AG09319 (cell line): ENCODE measurements at regions not wholly inside any gene's neighbourhood (a gene's known extent, or its start where the extent isn't known, plus 50 kb on each side); places are given as distances from the start of the nearest gene placed in this dataset.

Experiments
- DNase-seq: peaks from one replicate; pipeline ENCODE4 v3.0.0-alpha.2; 2010; ENCODE audit warnings: low read depth; ENCODE audit errors: extremely low read depth
- CTCF ChIP-seq: IDR thresholded peaks from 2 replicates; pipeline ENCODE4 v1.5.1; 2011; ENCODE audit warnings: low read depth, mild to moderate bottlenecking, inconsistent platforms, low read length, moderate library complexity

GRCh38 chr12:43281563-43281962, 270.4 kb downstream of the ADAMTS20 start:
- no peak for TF ChIP-seq CTCF
- DNase-seq: no peak

DNA sequence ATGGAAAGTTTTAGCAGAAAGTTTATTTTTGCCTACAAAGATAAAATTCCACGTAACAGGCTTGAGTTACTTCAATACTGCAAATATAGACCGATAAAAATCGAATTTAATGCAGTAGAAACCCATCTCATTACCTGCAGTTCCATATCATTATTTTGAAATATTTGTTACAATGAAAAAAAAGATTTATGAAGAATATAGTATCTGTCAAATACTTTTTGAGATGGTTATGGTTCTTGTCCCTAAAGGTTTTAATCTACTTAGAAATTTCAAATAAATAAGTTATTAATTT, 273.5 kb downstream of the ADAMTS20 start:
- DNase-seq: no peak
- TF ChIP-seq CTCF: no peak

DNA sequence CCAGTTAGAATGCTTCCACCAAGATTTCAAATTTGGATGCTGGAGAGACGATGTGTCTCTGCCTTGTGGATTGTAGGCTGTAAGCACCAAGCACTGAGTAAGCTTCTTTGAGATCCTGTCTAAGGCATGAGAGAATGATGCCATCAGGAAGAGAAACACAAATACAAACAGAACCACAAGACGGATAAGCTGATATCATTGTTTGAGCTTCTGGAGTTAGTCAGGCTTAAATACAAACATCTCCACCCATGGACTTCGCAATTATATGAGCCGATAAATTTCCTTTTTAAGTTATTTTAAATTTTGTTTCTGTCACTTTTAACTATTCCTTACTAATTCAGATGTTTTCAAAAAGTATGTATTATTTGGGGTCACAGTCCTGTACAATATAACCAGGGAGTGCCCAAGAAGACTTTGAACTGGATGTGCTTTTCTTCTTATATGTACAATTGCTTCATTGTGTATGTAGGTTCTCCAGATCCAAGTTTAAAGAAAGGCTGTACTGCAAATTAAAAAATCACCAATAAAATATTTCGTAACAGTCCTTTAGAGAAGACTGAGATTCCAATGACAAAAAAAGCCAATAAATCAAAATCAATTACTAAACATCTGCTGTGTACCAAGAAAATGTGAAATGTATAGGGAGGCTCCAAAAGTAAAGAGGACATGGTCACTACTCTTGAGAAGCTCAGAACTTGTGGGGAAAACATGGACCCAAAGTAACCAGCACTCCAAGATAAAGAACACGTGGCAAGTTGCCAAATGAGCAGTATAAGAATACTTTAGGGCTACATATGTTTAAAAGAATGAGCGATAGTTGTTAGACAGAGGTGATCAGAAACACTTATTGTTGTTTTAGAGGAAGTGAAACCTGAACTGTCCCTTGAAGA, 274.1 kb downstream of the ADAMTS20 start:
- DNase-seq: no peak
- TF ChIP-seq CTCF: no peak

DNA sequence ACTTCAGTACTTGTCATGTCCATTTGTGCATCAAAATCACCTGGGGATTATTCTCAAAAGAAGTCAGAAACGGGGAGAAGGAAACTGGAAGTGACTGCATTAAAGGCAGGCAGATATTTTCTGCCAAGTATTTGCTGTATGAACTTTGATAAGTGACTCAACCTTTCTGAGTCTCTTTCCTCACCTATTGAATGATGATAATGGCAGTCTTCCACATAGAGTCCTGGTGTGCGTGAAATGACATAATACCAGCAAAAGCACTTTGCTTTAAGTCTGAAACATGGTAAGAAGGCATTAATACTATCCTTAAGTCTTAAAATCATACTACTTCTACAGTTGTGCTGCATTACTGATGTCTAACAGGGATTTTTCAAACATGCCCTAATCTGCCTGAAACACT, 278.5 kb downstream of the ADAMTS20 start:
- TF ChIP-seq CTCF: no peak
- no peak for DNase-seq

- no peak for TF ChIP-seq CTCF
- DNase-seq: no peak
Measured at GRCh38 chr12:43271659-43272058, 280.3 kb downstream of the ADAMTS20 start.

DNA sequence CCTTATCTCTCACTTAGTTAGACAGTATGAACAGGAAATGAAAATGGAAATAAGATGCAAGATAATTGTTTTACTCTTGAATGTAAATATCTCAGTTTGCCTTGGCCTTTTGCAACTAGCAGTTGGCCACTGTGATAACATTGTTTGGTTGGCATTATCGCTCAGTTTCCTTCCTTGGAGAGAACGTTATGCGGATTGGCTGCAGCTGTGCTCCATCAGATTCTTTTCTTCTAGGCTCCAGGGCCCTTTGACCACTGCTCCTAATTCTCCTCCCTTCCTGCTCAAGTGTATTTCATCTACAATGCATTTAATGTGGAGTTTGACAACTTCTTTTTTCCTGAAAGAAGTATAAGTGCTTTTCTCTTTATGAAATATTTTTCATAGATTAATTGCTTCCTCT, 284.2 kb downstream of the ADAMTS20 start:
- no peak for DNase-seq

More for the DNA sequence above, 284.2 kb downstream of the ADAMTS20 start:
- no peak for TF ChIP-seq CTCF
